GM19455 (cell line): ENCODE measurements at regions not wholly inside any gene's neighbourhood (a gene's known extent, or its start where the extent isn't known, plus 50 kb on each side); places are given as distances from the start of the nearest gene placed in this dataset.

Source experiments
- ATAC-seq: cut with Tn5 transposase; IDR thresholded peaks from one replicate; pipeline ENCODE4 v1.9.1; 2021; ENCODE audit not compliant: unreplicated experiment

DNA sequence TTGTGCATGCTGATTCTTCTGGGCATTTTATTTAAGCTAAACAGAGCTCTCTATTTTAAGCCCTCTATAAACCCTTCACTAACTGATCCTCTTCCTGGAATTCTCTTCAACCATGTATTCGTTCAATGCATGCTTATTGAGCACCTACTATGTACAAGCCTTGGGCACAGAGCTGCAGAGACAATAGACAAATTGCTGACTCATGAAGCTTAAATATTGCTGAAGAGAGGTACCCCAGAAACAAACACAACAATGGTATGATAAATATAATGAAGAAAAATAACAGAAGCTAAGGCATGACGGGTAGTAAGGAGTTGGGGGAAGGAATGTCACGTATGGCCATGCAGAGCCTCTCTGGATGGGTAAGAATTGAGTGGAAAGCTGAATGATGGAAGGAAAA is 222.2 kb downstream of the PPARGC1A start:
- no peak for ATAC-seq

DNA sequence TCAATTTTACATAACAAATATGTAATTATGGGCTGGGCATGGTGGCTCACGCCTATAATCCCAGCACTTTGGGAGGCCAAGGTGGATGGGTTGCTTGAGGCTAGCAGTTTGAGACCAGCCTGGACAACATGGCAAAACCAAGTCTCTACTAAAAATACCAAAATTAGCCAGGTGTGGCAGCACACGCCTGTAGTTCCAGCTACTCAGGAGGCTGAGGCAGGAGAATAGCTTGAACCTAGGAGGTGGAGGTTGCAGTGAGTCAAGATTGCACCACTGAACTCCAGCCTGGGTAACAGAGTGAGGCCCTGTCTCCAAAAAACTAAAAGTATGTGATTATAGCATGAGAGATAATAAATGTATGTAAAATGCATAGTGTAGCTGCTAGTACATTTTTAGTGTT is 229.0 kb downstream of the PPARGC1A start:
- ATAC-seq, result no peak

DNA sequence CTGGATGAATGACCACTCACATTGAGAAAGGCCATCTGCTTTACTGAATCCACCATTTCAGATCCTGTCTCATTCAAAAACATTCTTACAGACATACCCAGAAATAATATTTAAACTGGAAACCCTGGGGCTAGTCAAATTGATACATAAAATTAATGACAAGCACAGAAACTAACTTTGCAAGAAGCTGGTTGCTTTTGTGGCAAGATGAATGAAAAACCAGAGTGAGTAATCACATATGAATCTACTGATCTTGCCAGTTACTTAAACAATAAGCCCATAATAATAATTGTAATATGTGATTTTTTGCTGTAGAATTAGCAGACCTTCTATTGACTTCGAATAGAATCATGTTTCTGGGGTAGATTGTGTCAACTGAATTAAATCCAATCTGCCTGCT is 235.1 kb downstream of the PPARGC1A start:
- no peak for ATAC-seq

DNA sequence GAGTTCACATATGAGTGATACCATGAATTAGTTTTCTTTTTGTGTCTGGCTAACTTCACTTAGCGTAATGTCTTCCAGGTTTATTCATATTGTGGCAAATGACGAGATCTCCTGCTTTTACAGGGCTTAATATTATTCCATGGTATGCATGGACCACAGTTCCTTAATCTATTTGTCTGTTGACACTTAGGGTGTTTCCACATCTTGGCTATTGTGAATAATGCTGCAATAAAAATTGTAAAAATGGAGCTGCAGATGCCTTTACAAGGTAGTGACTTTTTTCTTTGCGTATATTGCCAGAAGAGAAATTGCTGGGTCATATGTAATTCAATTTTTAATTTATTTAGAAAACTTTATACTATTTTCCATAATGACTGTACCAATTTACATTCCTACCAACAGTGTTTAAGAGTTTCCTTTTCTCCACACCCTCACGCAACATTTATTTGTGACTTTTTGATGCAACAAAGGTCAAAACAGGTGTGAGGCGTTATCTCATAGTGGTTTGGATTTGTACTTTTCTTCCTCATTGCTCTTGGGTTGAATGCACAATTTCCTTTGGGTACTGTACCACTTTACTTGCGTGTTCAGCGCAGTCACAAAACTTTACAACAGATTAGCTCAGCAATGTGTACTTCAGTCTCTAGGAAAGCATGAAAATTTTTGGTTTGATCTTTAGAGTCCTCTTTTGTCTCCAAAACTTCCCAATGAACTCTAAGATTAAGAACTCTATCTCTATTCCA is 240.8 kb downstream of the PPARGC1A start:
- ATAC-seq, result no peak

DNA sequence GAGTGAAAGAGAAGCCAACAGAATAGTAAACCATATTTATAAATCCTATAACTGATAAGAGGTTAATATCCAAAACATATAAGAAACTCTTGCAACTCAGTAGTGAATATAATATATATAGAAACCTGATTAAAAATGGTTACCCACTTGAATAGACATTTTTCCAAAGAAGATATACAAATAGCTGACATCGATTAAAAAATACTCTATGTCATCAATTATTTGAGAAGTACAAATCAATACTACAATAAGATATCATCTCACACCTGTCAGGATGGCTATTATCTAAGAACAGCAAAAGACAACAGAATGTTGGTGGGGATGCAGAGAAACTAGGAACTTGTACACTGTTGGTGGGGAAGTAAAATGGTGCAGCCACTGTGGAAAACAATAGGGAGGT is 254.4 kb downstream of the PPARGC1A start:
- no peak for ATAC-seq

DNA sequence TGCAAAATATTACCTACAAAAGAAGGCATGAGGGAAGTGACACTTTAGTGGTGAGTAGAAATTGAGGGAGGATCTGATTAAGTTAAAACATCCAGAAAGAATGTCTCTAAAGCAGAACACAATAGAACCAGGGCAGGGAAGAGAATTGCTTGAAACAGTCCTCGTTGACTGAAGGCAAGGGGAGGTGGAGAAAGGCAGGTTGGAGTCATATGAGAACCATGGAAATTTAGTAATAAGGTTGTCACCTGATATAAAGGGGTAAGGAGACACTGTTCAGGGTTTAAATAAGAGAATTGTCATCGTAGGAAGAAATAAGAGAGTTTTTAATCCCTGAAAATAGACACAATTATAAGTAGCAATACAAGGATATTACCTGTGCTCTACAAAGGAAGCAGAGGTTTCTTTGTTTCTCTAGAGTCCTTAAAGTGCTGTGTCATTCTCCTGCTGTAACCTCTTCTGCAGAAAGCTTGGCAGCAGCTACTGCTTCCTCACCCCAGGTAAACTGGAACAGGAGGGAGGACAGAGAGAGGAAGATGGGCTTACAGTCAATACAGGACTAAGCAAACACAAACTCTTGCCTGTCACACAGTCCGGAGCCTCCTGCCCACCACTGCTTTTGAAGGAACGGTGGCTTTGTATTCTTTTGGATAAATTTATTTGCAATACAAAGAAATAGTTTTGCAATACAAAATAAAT is 258.4 kb downstream of the PPARGC1A start:
- no peak for ATAC-seq

DNA sequence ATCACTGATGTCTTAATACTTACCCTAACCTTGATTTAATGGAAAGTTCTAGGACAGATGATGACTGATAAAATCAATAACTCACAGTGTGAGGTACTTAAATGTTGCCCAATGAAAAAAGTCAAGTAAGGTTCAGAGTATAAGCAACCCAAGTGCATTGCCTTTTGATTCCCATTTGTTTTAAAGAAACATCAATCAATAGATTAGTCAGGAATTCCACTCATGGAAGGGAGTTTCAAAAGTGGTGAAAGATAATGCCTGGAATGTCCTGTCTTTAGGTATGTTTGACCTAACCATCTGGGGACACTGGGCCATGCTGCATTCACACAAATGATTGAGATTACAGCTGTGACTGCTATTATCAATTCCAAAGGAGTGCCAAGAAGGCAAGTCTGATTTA is 259.7 kb downstream of the PPARGC1A start:
- ATAC-seq, result no peak

DNA sequence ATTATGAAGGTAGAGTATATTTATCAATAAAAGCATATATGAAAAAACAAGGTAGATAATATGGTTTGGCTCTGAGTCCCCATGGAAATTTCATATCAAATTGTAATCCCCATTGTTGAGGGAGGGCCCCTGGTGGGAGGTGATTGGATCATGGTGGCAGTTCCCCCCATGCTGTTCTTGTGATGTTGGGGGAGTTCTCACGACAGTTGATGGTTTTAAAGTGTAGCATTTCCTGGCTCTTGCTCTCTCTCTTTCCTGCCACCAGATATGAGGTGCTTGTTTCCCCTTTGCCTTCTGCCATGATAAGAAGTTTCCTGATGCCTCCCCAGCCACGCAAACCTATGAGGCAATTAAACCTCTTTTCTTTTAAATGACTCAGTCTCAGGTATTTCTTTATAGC is 260.4 kb downstream of the PPARGC1A start:
- ATAC-seq, result no peak

DNA sequence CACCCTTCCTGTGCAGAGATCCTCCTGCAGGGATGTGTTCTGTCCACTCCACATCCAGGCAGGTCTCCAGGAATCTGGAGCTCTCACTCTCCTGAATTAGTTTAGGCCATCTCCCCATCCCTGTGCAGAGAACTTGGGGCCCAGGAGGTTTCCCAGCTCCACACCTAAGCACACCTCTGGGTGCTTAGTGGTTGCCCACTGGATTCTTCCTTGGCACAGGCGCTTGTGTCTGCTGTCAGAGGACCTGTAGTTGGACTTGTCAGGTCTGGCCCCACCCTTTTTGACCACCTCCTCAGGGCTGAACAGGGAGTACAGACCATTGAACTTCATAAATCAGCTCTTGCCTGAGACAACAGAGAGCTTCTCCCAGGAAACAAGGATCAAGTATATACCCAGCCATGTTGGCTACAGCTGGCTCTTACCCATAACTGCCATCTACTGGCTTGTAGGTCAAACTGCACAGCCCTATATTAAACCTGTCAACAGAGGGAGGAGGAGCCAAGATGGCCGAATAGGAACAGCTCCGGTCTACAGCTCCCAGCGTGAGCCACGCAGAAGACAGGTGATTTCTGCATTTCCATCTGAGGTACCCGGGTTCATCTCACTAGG is 275.5 kb downstream of the PPARGC1A start:
- no peak for ATAC-seq

DNA sequence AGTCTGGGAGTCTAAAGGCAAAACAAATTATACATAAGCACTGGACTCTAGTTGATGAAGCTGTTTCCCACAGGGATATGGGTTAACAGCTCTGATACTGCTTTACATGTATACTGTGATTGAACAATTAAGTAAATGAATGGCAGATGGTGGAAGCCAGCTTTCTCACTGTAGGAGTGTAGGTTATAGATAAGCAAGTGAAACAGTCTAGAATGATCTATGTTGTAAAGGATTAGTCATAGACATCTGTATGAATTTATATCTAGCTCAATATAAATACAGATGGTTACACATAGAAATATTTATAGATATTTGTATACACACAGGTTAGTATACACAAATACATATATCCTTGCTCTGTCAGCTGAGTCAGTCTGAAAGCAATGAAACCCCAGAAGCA is 276.1 kb downstream of the PPARGC1A start:
- ATAC-seq, result no peak

DNA sequence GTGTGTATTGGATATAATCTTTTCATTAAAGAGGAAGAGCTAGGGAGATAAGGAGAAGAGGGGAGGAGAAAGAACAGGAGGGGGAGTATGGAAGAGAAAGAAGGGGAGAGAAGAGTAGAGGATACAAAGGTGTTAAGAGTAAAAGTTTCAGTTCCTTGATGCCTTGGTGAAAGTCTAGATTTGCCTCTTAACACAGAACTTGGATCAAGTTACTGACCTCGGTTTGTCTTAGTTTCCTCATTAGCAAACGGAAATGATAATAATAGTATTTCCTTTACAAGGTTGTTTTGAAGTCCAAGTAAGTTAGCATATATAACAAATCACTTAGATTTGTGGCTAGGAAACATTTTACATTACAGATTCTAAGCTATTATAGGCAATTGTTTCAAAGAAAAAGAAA is 287.1 kb downstream of the PPARGC1A start:
- no peak for ATAC-seq

DNA sequence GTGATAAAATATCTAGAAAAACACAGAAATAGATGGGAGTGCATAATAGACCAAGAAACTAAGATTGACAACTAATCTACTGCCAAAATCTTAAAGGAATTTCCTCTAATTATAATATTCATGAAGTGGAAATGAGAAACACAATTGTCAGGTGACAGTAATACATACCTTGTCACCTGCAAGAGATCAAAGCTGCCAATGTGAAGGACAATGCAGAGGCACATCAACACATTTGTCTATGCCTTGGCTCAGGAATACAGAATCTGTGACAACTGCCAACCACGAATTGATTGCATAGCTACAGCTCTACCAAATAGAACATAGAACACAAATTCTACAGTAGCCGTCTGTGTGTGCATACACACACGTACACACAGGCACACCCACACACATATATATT is 295.7 kb downstream of the PPARGC1A start:
- ATAC-seq, result no peak

DNA sequence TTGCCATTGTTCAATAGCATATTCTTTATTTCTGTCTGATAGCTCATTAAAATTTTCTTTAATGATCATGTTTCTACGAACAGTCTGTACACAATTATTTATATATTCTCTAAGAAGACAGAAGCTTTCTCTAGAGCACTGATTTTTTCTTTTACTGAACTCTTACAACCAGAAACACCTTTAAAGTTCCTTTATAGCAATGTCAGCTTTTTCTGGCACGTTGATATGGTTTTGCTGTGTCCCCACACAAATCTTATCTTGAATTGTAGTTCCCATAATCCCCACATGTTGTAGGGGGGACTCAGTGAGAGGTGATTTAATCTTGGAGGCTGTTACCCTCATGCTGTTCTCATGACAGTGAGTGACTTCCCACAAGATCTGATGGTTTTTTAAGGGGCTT is 299.4 kb downstream of the PPARGC1A start:
- no peak for ATAC-seq

DNA sequence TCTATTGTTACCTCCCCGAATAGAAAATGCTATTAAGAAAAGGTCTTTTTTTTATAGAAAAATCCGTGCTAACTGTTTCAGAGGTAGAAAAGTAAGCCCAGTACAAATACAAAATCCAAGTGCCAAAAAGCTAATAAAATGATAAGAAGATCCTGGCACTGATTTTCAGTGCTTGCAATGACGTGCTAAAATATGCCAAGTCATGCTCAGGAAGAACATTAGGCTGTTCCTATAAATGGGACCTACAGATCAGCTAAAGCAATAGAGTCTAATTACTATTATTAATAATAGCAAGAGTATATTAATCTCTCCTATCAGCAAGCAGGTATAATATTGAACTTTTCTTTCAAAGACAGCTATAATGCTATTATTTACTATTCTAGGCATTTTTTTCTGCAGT is 305.8 kb downstream of the PPARGC1A start:
- ATAC-seq, result no peak

DNA sequence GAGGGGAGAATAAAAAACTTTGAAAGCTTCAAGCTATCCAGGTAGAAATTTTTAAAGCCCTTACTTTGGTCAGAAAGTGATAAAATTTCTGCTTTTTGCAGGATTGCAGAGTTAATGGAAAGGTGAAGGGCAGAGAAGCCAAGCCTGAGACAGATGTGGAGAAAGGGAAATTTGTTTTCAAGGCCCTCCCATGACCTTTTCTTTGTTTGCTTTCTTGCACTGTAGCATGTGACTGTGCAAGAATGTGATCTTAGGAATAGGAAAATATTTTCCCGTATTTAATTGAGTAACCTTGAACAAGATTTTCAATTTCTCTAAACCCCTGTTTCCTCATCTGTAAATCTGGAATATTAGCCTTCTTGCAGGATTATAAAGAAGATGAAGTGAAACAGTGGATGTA is 307.2 kb downstream of the PPARGC1A start:
- no peak for ATAC-seq

DNA sequence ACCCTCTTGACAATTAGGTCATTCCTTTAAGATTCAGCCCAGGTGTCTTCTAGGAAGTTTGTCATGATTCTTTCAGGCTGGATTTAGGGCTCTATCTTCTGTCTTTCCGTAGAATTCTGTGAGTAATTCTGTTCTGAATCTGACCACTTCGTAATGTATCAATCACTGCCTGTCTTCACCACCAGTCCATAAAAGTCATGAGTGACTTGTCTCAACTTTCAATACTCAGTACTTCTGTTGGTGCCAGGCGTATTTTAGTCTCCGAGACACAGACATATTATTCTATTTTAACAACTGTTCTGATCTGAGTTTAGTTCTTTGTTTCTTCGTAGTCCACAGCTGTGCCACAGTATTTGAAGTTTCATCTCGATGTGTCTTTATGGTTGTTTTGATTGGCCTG is 310.7 kb downstream of the PPARGC1A start:
- no peak for ATAC-seq

DNA sequence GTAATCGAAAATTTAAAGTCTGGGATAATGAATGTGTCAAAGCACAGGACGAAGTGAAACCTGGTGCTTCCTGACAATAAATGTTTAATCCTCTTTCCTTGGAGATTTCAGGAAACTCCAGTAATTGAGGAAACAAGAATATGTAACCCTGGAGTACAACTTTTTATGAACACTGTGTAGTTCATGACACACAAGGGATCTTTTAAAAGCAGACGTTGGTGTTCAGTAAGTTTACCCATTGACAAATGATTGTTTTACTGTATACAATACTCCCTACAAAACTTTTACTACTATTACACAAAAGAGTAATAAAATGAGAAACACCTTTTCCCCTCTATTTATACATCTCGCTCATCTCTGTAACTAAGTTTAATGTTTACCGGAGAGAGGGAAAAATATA is 312.4 kb downstream of the PPARGC1A start:
- ATAC-seq, result no peak

DNA sequence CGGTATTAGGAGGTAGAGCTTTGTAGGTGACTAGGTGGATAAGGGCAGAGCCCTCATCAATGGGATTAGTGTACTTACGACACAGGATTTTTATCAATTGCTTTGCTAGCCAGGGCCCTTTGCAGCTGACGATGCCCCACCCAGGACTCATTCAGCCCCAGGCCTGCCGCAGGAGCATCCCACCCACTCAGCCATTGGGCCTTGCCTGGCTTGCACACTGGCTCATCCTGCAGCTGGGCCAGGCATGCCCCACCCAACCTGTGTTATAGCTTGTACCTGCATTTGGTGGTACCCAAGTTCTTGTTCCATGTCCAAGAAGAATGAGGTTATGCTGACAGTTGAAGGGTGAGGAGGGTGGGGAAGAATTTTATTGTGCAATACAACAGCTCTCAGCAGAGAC is 317.5 kb downstream of the PPARGC1A start:
- ATAC-seq, result no peak

DNA sequence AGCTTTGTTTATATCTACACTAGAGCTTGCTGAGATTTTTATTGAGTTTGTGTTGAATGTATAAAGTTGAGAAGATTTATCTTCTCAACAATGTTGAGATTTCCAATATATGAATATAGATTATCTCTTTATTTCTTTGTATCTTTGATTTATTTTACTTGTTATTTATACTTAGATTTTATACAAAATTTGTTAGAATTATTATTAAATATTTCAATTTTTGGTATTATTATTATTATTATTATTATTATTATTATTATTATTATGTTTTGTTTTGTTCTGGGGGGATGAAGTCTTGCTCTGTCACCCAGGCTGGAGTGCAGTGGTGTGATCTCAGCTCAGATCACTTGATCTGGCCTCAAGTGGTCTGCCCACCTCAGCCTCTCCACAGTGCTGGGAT is 322.5 kb downstream of the PPARGC1A start:
- no peak for ATAC-seq

DNA sequence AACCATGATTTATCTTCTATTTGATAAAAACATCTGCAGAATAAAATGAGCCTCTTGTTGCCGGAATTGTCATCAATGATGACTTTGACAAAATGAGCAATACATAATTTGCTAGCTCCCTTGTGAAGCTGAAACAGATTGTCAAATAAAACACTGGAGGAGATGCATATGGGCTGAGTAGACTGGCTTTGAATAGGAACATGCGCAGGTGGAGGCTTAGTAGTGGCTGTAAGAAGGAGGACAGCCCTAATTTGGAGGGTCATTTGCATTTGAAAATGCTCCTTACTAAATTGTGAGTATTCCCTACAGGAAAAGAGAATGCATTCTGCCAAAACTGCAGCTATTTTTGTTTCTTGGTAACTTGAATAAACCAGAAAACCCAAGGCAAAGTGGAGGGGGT is 329.1 kb downstream of the PPARGC1A start:
- ATAC-seq, result no peak

DNA sequence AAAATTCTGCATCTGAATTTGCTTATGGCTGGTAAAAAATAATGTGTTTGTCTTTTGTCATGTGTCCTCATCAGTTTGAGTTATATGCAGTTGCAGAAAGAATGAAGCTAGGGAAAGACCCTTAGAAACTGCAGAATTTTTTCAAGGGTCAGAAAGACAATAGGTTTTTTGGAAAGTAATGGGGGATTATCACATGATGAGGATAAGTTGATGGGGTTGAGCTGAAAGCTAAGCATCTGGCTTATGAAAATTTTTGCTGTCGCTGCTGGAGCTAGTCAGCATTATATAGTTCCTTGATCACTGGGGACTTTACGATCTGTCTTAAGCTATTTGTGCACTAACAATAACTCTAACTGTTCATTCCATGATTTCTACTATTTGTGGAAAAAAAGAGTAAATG is 331.7 kb downstream of the PPARGC1A start:
- no peak for ATAC-seq

DNA sequence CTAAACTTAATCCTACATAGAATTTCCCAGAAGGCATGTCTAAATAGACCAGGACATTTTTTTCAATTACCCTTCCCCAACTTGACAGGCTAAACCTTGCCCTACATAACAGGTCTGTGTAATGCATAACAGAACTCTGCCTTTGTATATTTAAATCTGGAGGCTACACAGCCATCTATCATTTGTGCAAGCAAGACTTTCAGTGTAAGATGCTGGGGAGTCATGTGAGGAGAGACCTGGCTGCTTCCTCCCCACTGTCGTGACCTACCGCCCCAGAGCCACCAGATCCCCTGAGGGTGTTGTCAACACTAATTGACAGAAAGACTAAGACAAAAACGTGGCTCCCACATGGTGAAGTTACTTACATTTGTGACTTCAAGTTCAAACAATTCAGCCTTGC is 342.2 kb downstream of the PPARGC1A start:
- ATAC-seq, result no peak
